B cell (primary cell): ENCODE measurements at regions not wholly inside any gene's neighbourhood (a gene's known extent, or its start where the extent isn't known, plus 50 kb on each side); places are given as distances from the start of the nearest gene placed in this dataset.

Experiments used
- ATAC-seq: fragments of 200-7000 bp; cut with Tn5 transposase; one replicate; pipeline ENCODE4 v1.10.0; 2021; ENCODE audit warnings: low read depth, mild to moderate bottlenecking, moderate number of reproducible peaks, moderate library complexity
- CTCF ChIA-PET: fragments of 350-600 bp; sonication (Branson Sonifier 250); formaldehyde crosslinking; loops from one replicate; lab custom pipeline; 2021; ENCODE audit warnings: antibody characterized with exemption, inconsistent platforms; lab: Charles Lee
- POLR2A ChIA-PET: fragments of 350-600 bp; sonication (Branson Sonifier 250); formaldehyde crosslinking; loops from one replicate; lab custom pipeline; 2021; ENCODE audit warnings: antibody characterized with exemption; lab: Charles Lee
- DNase-seq: peaks from one replicate; pipeline ENCODE4 v3.0.0; 2013
- H2AFZ ChIP-seq: 2 replicates; pipeline ENCODE4 v1.6.1; 2012; ENCODE audit warnings: mild to moderate bottlenecking, low read depth, low read length; ENCODE audit not compliant: insufficient read depth, poor library complexity, severe bottlenecking
- H3K27ac ChIP-seq, 2 donors: 1 replicate in 1 of 2; 2 replicates in 1 of 2; pipeline ENCODE4 v1.5.1; 2012 to 2013; ENCODE audit warnings: low read length in 2 of 2, mild to moderate bottlenecking in 2 of 2, moderate library complexity in 1 of 2
- H3K27me3 ChIP-seq, 4 experiments: fragments of 200-600 bp in 1 of 4; sonication (generic) in 1 of 4; replicated peaks in 1 of 4; 1 replicate in 2 of 4; 2 replicates in 2 of 4; pipeline versions ENCODE4 v1.6.1 to v1.7.0; 2013 to 2016; ENCODE audit warnings: low read length in 3 of 4, mild to moderate bottlenecking in 2 of 4, mixed read lengths in 1 of 4, moderate library complexity in 1 of 4; ENCODE audit not compliant: insufficient read depth in 4 of 4, control insufficient read depth in 3 of 4; ENCODE audit errors: control extremely low read depth in 1 of 4
- H3K36me3 ChIP-seq, 2 experiments: replicated peaks in 1 of 2; 1 replicate in 1 of 2; 2 replicates in 1 of 2; pipeline versions ENCODE4 v1.6.1 to v1.7.1; 2013; ENCODE audit warnings: low read length in 1 of 2; ENCODE audit not compliant: insufficient read depth in 2 of 2, control insufficient read depth in 1 of 2; ENCODE audit errors: control extremely low read depth in 1 of 2, extremely low read depth in 1 of 2
- H3K4me1 ChIP-seq, 2 donors: fragments of 200-600 bp in 1 of 2; sonication (generic) in 1 of 2; 1 replicate in 1 of 2; 2 replicates in 1 of 2; pipeline versions ENCODE4 v1.5.1 to v1.6.1; 2013 to 2017; ENCODE audit warnings: low read length in 2 of 2; ENCODE audit not compliant: control insufficient read depth in 2 of 2, insufficient read depth in 2 of 2
- H3K4me2 ChIP-seq: replicated peaks from 2 replicates; pipeline ENCODE3; 2012; ENCODE audit warnings: mild to moderate bottlenecking, low read depth, low read length; ENCODE audit not compliant: poor library complexity, severe bottlenecking
- H3K4me3 ChIP-seq, 5 experiments: fragments of 200-600 bp in 1 of 5; sonication (generic) in 1 of 5; 1 replicate in 3 of 5; 2 replicates in 2 of 5; pipeline versions ENCODE4 v1.5.1 to v1.7.0; 2011 to 2016; ENCODE audit warnings: low read length in 4 of 5, mild to moderate bottlenecking in 4 of 5, low read depth in 2 of 5, control low read depth in 1 of 5, moderate library complexity in 1 of 5; ENCODE audit not compliant: insufficient read depth in 1 of 5; ENCODE audit errors: control extremely low read depth in 1 of 5, extremely low read depth in 1 of 5
- H3K79me2 ChIP-seq: fragments of 200-600 bp; sonication (generic); one replicate; pipeline ENCODE4 v1.6.0; 2016; ENCODE audit warnings: low read length; ENCODE audit not compliant: control insufficient read depth, insufficient read depth
- H3K9ac ChIP-seq: fragments of 200-600 bp; sonication (generic); 2 replicates; pipeline ENCODE4 v1.6.1; 2017; ENCODE audit warnings: mild to moderate bottlenecking, low read length, moderate library complexity
- H3K9me3 ChIP-seq, 3 donors: one replicate each; pipeline versions ENCODE4 v1.6.1 to v1.7.1; 2013; ENCODE audit warnings: low read length in 2 of 3; ENCODE audit not compliant: control insufficient read depth in 2 of 3, insufficient read depth in 1 of 3; ENCODE audit errors: control extremely low read depth in 1 of 3
- H4K20me1 ChIP-seq: 2 replicates; pipeline ENCODE4 v1.6.0; 2012; ENCODE audit warnings: mild to moderate bottlenecking, low read length; ENCODE audit not compliant: insufficient read depth, control insufficient read depth, poor library complexity, severe bottlenecking
- H3K27ac Mint-ChIP-seq: one replicate; pipeline ENCODE4 v1.8.0; 2021; ENCODE audit warnings: mixed read lengths
- H3K27me3 Mint-ChIP-seq: one replicate; pipeline ENCODE4 v1.8.0; 2021; ENCODE audit warnings: mixed read lengths
- H3K4me1 Mint-ChIP-seq: one replicate; pipeline ENCODE4 v1.8.0; 2021; ENCODE audit warnings: mixed read lengths
- H3K4me3 Mint-ChIP-seq: one replicate; pipeline ENCODE4 v1.8.0; 2021; ENCODE audit warnings: mixed read lengths
- H3K9me3 Mint-ChIP-seq: one replicate; pipeline ENCODE4 v1.8.0; 2022; ENCODE audit warnings: mixed read lengths; ENCODE audit not compliant: insufficient read depth
- CTCF ChIP-seq: fragments of 200-600 bp; IDR thresholded peaks from one replicate; pipeline ENCODE4 v1.8.0; 2022; ENCODE audit warnings: antibody characterized with exemption, mild to moderate bottlenecking
- EZH2 ChIP-seq: IDR thresholded peaks from 2 replicates; pipeline ENCODE4 v1.6.1; 2012; ENCODE audit warnings: borderline replicate concordance, low read depth, mild to moderate bottlenecking, moderate library complexity, low read length; ENCODE audit not compliant: insufficient read depth, poor library complexity, severe bottlenecking
- WGBS: methylation state at CpG from one replicate; pipeline ENCODE4 v1.1.5; 2013; ENCODE audit warnings: missing lambda C conversion rate; ENCODE audit not compliant: insufficient coverage; 5-methylcytosine and 5-hydroxymethylcytosine counted together
- intact Hi-C: fragments of 100-400 bp; cut with micrococcal nuclease; formaldehyde crosslinking; loops from one replicate; pipeline ENCODE4 v1.10.0; 2022

GRCh38 chrY:7837046-7837445 lies 925.5 kb upstream of the AMELY start:
- H3K9me3 Mint-ChIP-seq = no peaks in the 10 kb centered on the region
- intact Hi-C loops = no loop called here

GRCh38 chrY:7836366-7836765 lies 924.8 kb upstream of the AMELY start:
- ChIA-PET POLR2A (no interaction called here), CTCF (no interaction called here)
- Histone ChIP-seq H3K9ac (no peak overlapping the region), H3K79me2 (no peaks in the 10 kb centered on the region), H3K4me2 (no peak overlapping the region), H3K4me3 (no peak overlapping the region), H3K4me1 (no peaks in the 10 kb centered on the region), H2AFZ (no peak overlapping the region), H3K27ac (no peak overlapping the region), H4K20me1 (no peaks in the 10 kb centered on the region), H3K9me3 (no peaks in the 10 kb centered on the region), H3K27me3 (no peaks in the 10 kb centered on the region), H3K36me3 (no peaks in the 10 kb centered on the region)
- Mint-ChIP-seq H3K27me3 (peaks cover 11% of the 10 kb centered on the region), H3K9me3 (no peaks in the 10 kb centered on the region), H3K27ac (no peak overlapping the region), H3K4me1 (no peaks in the 10 kb centered on the region), H3K4me3 (no peak overlapping the region)
- 60% methylated on average over 1 of the region's 2 CpGs for WGBS
- DNase-seq = no peak
- ATAC-seq = no peak
- intact Hi-C loops = no loop called here
- TF ChIP-seq CTCF = no peak
- TF ChIP-seq EZH2 = no peak

More at GRCh38 chrY:7837046-7837445, 925.5 kb upstream of the AMELY start:
- Mint-ChIP-seq H3K4me1 (no peaks in the 10 kb centered on the region), H3K27me3 (peaks cover 16% of the 10 kb centered on the region), H3K27ac (no peak overlapping the region), H3K4me3 (no peak overlapping the region)
- no peak for TF ChIP-seq EZH2
- TF ChIP-seq CTCF = no peak
- no peaks in the 10 kb centered on the region for H3K4me1 ChIP-seq
- H2AFZ ChIP-seq = no peak overlapping the region
- no peak overlapping the region for H3K27ac ChIP-seq
- 7% methylated on average over 4 of the region's 7 CpGs for WGBS
- no peak overlapping the region for H3K9ac ChIP-seq
- no peak for ATAC-seq
- H3K9me3 ChIP-seq = no peaks in the 10 kb centered on the region
- ChIA-PET CTCF (no interaction called here), POLR2A (no interaction called here)
- no peak overlapping the region for H3K4me2 ChIP-seq
- H4K20me1 ChIP-seq = no peaks in the 10 kb centered on the region
- no peaks in the 10 kb centered on the region for H3K36me3 ChIP-seq
- no peaks in the 10 kb centered on the region for H3K79me2 ChIP-seq
- no peak overlapping the region for H3K4me3 ChIP-seq
- no peak for DNase-seq
- no peaks in the 10 kb centered on the region for H3K27me3 ChIP-seq
